Tibial nerve (tissue), 4 donors: ENCODE measurements at regions not wholly inside any gene's neighbourhood (a gene's known extent, or its start where the extent isn't known, plus 50 kb on each side); places are given as distances from the start of the nearest gene placed in this dataset.

Source experiments
- DNase-seq, 2 donors: peaks; one replicate each; pipeline ENCODE4 v3.0.0-alpha.2; 2019; ENCODE audit warnings: low spot score in 2 of 2
- H3K27ac ChIP-seq, 4 donors: fragments of 200-600 bp; sonication (generic) in 3 of 4; one replicate each; pipeline ENCODE4 v1.5.1; 2017 to 2019; ENCODE audit warnings: mild to moderate bottlenecking in 1 of 4
- H3K27me3 ChIP-seq, 2 donors: fragments of 200-600 bp; sonication (generic) in 1 of 2; one replicate each; pipeline versions ENCODE4 v1.5.1 to v1.6.0; 2017 to 2019
- H3K36me3 ChIP-seq, 3 donors: fragments of 200-600 bp; sonication (generic); one replicate each; pipeline ENCODE4 v1.5.1; 2018 to 2019
- H3K4me1 ChIP-seq, 4 donors: fragments of 200-600 bp; sonication (generic) in 3 of 4; one replicate each; pipeline ENCODE4 v1.5.1; 2017 to 2019
- H3K4me3 ChIP-seq, 4 donors: fragments of 200-600 bp; sonication (generic) in 3 of 4; one replicate each; pipeline ENCODE4 v1.5.1; 2017 to 2019; ENCODE audit warnings: mild to moderate bottlenecking in 1 of 4, moderate library complexity in 1 of 4
- H3K9me3 ChIP-seq, 4 donors: fragments of 200-600 bp; sonication (generic) in 3 of 4; one replicate each; pipeline ENCODE4 v1.5.1; 2017 to 2019
- CTCF ChIP-seq, 5 experiments: fragments of 200-600 bp in 3 of 5; fragments of 450-650 bp in 2 of 5; sonication (generic) in 3 of 5; IDR thresholded peaks; one replicate each; pipeline ENCODE4 v1.5.1; 2016 to 2019; ENCODE audit warnings: antibody characterized with exemption in 5 of 5, mild to moderate bottlenecking in 3 of 5, moderate library complexity in 2 of 5
- EP300 ChIP-seq, 2 donors: sonication (generic); formaldehyde crosslinking; IDR thresholded peaks; one replicate each; pipeline ENCODE4 v1.6.1; 2017; ENCODE audit warnings: antibody characterized with exemption in 2 of 2, mild to moderate bottlenecking in 1 of 2
- POLR2A ChIP-seq, 2 donors: fragments of 450-650 bp; IDR thresholded peaks; one replicate each; pipeline ENCODE4 v1.6.1; 2017; ENCODE audit warnings: antibody characterized with exemption in 2 of 2, mild to moderate bottlenecking in 2 of 2, moderate library complexity in 2 of 2
- WGBS, 2 donors: methylation state at CpG; one replicate each; pipeline ENCODE4 v1.1.5; 2018; 5-methylcytosine and 5-hydroxymethylcytosine counted together

- no peak for TF ChIP-seq POLR2A (IDR thresholded peaks at IDR 0.05)
- TF ChIP-seq EP300 (IDR thresholded peaks at IDR 0.05), result no peak
- no peak for TF ChIP-seq CTCF (IDR thresholded peaks at IDR 0.05)
- Histone ChIP-seq H3K27me3 (no peaks in the 10 kb centered on the region), H3K36me3 (no peaks in the 10 kb centered on the region), H3K27ac (peak overlapping the region in 1 of 4 donors; percentile 50), H3K4me1 (no peaks in the 10 kb centered on the region), H3K9me3 (no peaks in the 10 kb centered on the region), H3K4me3 (no peak overlapping the region)
- WGBS, 2 donors, result 41 to 63% methylated on average over 1 of the region's 1 CpG
- no peak for DNase-seq
Observed at GRCh38 chr1:200231787-200232231, 178.0 kb downstream of the ZNF281 start.

GRCh38 chr1:200230671-200231070 lies 179.2 kb downstream of the ZNF281 start:
- H3K4me1 ChIP-seq, result no peaks in the 10 kb centered on the region
- no peak overlapping the region for H3K4me3 ChIP-seq
- no peaks in the 10 kb centered on the region for H3K9me3 ChIP-seq
- no peak for TF ChIP-seq CTCF (IDR thresholded peaks at IDR 0.05)
- no peak for TF ChIP-seq POLR2A (IDR thresholded peaks at IDR 0.05)
- no peak for TF ChIP-seq EP300 (IDR thresholded peaks at IDR 0.05)
- no peaks in the 10 kb centered on the region for H3K27me3 ChIP-seq
- WGBS, 2 donors, result 94 to 96% methylated on average over 1 of the region's 1 CpG
- no peak overlapping the region for H3K27ac ChIP-seq
- DNase-seq, result no peak
- H3K36me3 ChIP-seq, result no peaks in the 10 kb centered on the region

- DNase-seq, result no peak
- Histone ChIP-seq H3K4me3 (no peak overlapping the region), H3K4me1 (no peaks in the 10 kb centered on the region), H3K36me3 (no peaks in the 10 kb centered on the region), H3K27me3 (no peaks in the 10 kb centered on the region), H3K9me3 (no peaks in the 10 kb centered on the region), H3K27ac (no peak overlapping the region)
- WGBS, 2 donors, result 64% methylated on average over 4 of the region's 4 CpGs
- TF ChIP-seq EP300 (IDR thresholded peaks at IDR 0.05) (no peak), POLR2A (IDR thresholded peaks at IDR 0.05) (no peak), CTCF (IDR thresholded peaks at IDR 0.05) (no peak)
Observed at GRCh38 chr1:200228486-200228885, 181.3 kb downstream of the ZNF281 start.

- Histone ChIP-seq H3K27ac (no peak overlapping the region), H3K4me1 (no peaks in the 10 kb centered on the region), H3K36me3 (no peaks in the 10 kb centered on the region), H3K9me3 (no peaks in the 10 kb centered on the region), H3K4me3 (no peak overlapping the region), H3K27me3 (no peaks in the 10 kb centered on the region)
- DNase-seq, result no peak
- 18 to 21% methylated on average over 6 of the region's 6 CpGs for WGBS, 2 donors
- no peak for TF ChIP-seq EP300 (IDR thresholded peaks at IDR 0.05)
- TF ChIP-seq POLR2A (IDR thresholded peaks at IDR 0.05), result no peak
- TF ChIP-seq CTCF (IDR thresholded peaks at IDR 0.05), result no peak
Observed at GRCh38 chr1:200228081-200228480, 181.8 kb downstream of the ZNF281 start.
